ENCODE measurements at regions not wholly inside any gene's neighbourhood (a gene's known extent, or its start where the extent isn't known, plus 50 kb on each side); places are given as distances from the start of the nearest gene placed in this dataset.
A peak's percentile ranks its signal among the peaks of the same experiment; 100 is the strongest.

DNA sequence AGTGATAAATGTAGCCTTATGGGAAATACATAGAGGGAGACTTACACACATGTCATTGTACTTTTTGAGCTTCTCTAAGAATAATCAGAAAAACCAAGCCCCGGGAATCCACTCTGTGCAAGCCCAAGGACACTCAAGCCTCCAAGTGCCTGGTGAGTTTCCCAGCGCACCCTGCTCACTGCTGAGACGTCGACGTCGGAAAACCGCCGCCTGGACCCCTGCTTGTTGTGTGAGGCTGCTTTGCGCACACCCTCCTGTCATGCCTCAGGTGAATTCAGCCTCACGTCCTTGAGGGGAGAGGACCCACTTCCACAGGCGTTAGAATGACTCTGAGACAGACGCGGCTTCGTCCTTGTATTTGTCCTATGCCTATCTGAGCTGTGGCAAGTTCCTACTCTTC, 368.4 kb upstream of the AKR1E2 start:
- intact Hi-C loops (cut with micrococcal nuclease), result no loop called here
- Mint-ChIP-seq H3K36me3 (no peaks in the 10 kb centered on the region), H3K27ac (no peak overlapping the region), H3K4me3 (no peak overlapping the region), H3K9me3 (peaks cover 0 to 3% (median 0%) of the 10 kb centered on the region in 11 donors), H3K4me1 (peaks cover 0 to 2% (median 0%) of the 10 kb centered on the region in 7 donors), H3K27me3 (peaks cover 4 to 26% (median 11%) of the 10 kb centered on the region in 5 donors)
- ChIA-PET POLR2A (no interaction called here), CTCF (no interaction called here)
- Histone ChIP-seq H3K9me3 (ENCODE audit: control insufficient read depth in 2 of 3, low read length in 3 of 3) (no peaks in the 10 kb centered on the region), H3K36me3 (ENCODE audit: control insufficient read depth in 2 of 3, insufficient read depth in 3 of 3, low read length in 3 of 3) (no peaks in the 10 kb centered on the region), H3K4me3 (ENCODE audit: low read length) (no peak overlapping the region), H3K27ac (ENCODE audit: low read depth, low read length) (no peak overlapping the region), H3K4me1 (ENCODE audit: control insufficient read depth in 2 of 2, insufficient read depth in 2 of 2, low read length in 2 of 2) (no peaks in the 10 kb centered on the region), H3K27me3 (ENCODE audit: control insufficient read depth in 2 of 2, insufficient read depth in 2 of 2, low read length in 2 of 2) (no peaks in the 10 kb centered on the region)
- DNase-seq (no peak), ATAC-seq (no peak)

DNA sequence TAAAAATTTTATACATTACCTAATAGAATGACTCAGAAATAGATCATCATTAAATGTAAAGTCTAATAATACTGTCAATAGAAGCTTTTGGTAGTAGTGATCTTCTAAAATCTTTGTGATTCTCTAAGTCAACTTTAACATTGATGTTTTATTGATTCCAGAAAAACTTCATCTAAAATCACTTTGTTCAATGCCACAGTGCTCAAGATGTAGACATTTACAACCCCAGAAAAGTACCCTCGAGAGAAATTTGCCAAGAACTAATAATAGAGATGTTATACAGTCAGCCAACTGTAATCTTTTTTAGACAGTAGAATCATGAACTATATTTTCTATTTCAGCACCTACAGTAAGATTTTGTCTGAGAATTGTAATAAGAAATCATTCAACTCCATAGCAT, 369.2 kb upstream of the AKR1E2 start:
- DNase-seq (no peak), ATAC-seq (no peak)
- Histone ChIP-seq H3K4me1 (ENCODE audit: control insufficient read depth in 2 of 2, insufficient read depth in 2 of 2, low read length in 2 of 2) (no peaks in the 10 kb centered on the region), H3K27ac (ENCODE audit: low read depth, low read length) (no peak overlapping the region), H3K27me3 (ENCODE audit: control insufficient read depth in 2 of 2, insufficient read depth in 2 of 2, low read length in 2 of 2) (no peaks in the 10 kb centered on the region), H3K36me3 (ENCODE audit: control insufficient read depth in 2 of 3, insufficient read depth in 3 of 3, low read length in 3 of 3) (no peaks in the 10 kb centered on the region), H3K9me3 (ENCODE audit: control insufficient read depth in 2 of 3, low read length in 3 of 3) (no peaks in the 10 kb centered on the region), H3K4me3 (ENCODE audit: low read length) (no peak overlapping the region)
- Mint-ChIP-seq H3K9me3 (peaks cover 0 to 2% (median 0%) of the 10 kb centered on the region in 11 donors), H3K27me3 (peaks cover 4 to 26% (median 17%) of the 10 kb centered on the region in 5 donors), H3K4me3 (no peak overlapping the region), H3K36me3 (no peaks in the 10 kb centered on the region), H3K4me1 (peaks cover 0 to 3% (median 0%) of the 10 kb centered on the region in 7 donors), H3K27ac (no peak overlapping the region)
- ChIA-PET POLR2A (no interaction called here), CTCF (no interaction called here)
- intact Hi-C loops (cut with micrococcal nuclease), result no loop called here

DNA sequence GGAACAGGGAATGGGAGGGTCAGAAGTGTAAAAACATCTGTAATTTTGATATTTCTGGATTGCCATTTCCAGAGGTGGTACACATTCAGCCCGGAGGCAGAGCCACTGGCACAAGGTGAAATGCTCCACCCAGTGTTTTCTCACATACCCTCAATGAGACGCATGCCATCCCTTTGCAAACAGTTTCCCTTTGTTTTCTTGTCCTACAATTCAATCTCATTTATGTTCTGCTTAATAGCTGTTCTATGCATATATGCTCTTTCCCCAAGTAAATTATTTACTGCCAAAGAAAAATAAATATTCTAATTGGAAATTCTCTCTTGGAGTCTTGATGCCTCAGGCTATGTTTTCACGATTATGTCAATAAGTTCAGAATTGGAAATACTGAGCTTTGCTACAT, 369.7 kb upstream of the AKR1E2 start:
- DNase-seq (no peak), ATAC-seq (no peak)
- Mint-ChIP-seq H3K4me1 (peaks cover 0 to 8% (median under 1%) of the 10 kb centered on the region in 7 donors), H3K4me3 (no peak overlapping the region), H3K27ac (peak overlapping the region in 1 of 9 donors; percentile 1), H3K36me3 (no peaks in the 10 kb centered on the region), H3K9me3 (peaks cover 0 to 2% (median 0%) of the 10 kb centered on the region in 11 donors), H3K27me3 (peaks cover 4 to 26% (median 19%) of the 10 kb centered on the region in 5 donors)
- Histone ChIP-seq H3K4me1 (ENCODE audit: control insufficient read depth in 2 of 2, insufficient read depth in 2 of 2, low read length in 2 of 2) (no peaks in the 10 kb centered on the region), H3K27ac (ENCODE audit: low read depth, low read length) (no peak overlapping the region), H3K27me3 (ENCODE audit: control insufficient read depth in 2 of 2, insufficient read depth in 2 of 2, low read length in 2 of 2) (no peaks in the 10 kb centered on the region), H3K36me3 (ENCODE audit: control insufficient read depth in 2 of 3, insufficient read depth in 3 of 3, low read length in 3 of 3) (no peaks in the 10 kb centered on the region), H3K9me3 (ENCODE audit: control insufficient read depth in 2 of 3, low read length in 3 of 3) (no peaks in the 10 kb centered on the region), H3K4me3 (ENCODE audit: low read length) (no peak overlapping the region)
- CTCF ChIA-PET, result no interaction called here
- POLR2A ChIA-PET, result no interaction called here
- intact Hi-C loops (cut with micrococcal nuclease), result no loop called here

DNA sequence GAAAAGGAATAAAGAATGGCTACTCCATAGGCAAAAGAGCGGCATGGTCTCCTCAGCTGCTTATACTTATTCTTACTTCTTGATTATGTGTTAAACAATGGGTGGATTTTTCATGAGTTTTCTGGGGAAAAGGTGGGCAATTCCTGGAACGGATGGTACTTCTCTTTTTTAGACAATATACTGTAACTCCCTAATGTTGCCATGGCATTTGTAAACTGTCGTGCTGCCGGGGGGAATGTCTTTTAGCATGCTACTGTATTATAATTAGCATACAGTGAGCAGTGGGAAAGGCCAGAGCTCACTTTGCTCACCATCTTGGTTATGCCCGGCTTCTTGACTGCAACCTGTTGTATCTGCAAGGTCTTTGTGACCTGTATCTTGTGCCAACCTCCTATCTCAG, 372.1 kb upstream of the AKR1E2 start:
- ChIA-PET POLR2A (no interaction called here), CTCF (no interaction called here)
- Histone ChIP-seq H3K9me3 (ENCODE audit: control insufficient read depth in 2 of 3, low read length in 3 of 3) (no peaks in the 10 kb centered on the region), H3K27ac (ENCODE audit: low read depth, low read length) (no peak overlapping the region), H3K36me3 (ENCODE audit: control insufficient read depth in 2 of 3, insufficient read depth in 3 of 3, low read length in 3 of 3) (no peaks in the 10 kb centered on the region), H3K4me1 (ENCODE audit: control insufficient read depth in 2 of 2, insufficient read depth in 2 of 2, low read length in 2 of 2) (no peaks in the 10 kb centered on the region), H3K4me3 (ENCODE audit: low read length) (no peak overlapping the region), H3K27me3 (ENCODE audit: control insufficient read depth in 2 of 2, insufficient read depth in 2 of 2, low read length in 2 of 2) (no peaks in the 10 kb centered on the region)
- H3K27ac Mint-ChIP-seq, result no peak overlapping the region
- intact Hi-C loops (cut with micrococcal nuclease), result no loop called here
- ATAC-seq, result no peak
- H3K27me3 Mint-ChIP-seq, result peaks cover 4 to 24% (median 13%) of the 10 kb centered on the region in 5 donors
- H3K9me3 Mint-ChIP-seq, result peaks cover 0 to 2% (median 0%) of the 10 kb centered on the region in 11 donors
- no peaks in the 10 kb centered on the region for H3K36me3 Mint-ChIP-seq
- H3K4me1 Mint-ChIP-seq, result peaks cover 0 to 11% (median 9%) of the 10 kb centered on the region in 7 donors
- no peak overlapping the region for H3K4me3 Mint-ChIP-seq
- DNase-seq, result no peak

DNA sequence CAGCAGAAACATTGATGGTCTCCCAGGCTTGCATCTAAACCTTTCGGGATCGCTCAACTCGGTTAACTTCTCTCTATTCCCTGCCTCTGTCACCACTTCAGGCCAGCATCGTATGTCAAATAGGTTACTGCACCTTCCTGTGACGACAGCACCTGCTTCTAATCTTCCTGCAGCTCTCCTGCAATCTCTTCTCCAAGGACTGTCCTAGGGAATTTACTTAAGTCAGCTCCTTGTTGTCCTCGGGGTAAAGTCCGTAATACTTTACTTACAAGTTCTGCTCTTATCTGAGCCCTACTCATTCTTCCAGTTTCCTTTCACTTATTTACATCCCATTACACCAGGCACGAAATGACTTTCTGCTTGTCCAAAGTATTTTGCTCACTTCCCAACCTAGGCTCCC, 372.7 kb upstream of the AKR1E2 start:
- Histone ChIP-seq H3K9me3 (ENCODE audit: control insufficient read depth in 2 of 3, low read length in 3 of 3) (no peaks in the 10 kb centered on the region), H3K27me3 (ENCODE audit: control insufficient read depth in 2 of 2, insufficient read depth in 2 of 2, low read length in 2 of 2) (no peaks in the 10 kb centered on the region), H3K4me3 (ENCODE audit: low read length) (no peak overlapping the region), H3K36me3 (ENCODE audit: control insufficient read depth in 2 of 3, insufficient read depth in 3 of 3, low read length in 3 of 3) (no peaks in the 10 kb centered on the region), H3K27ac (ENCODE audit: low read depth, low read length) (no peak overlapping the region), H3K4me1 (ENCODE audit: control insufficient read depth in 2 of 2, insufficient read depth in 2 of 2, low read length in 2 of 2) (no peaks in the 10 kb centered on the region)
- Mint-ChIP-seq H3K27me3 (peaks cover 4 to 22% (median 10%) of the 10 kb centered on the region in 5 donors), H3K4me1 (peaks cover 0 to 11% (median 9%) of the 10 kb centered on the region in 7 donors), H3K27ac (no peak overlapping the region), H3K9me3 (peaks cover 0 to 2% (median 0%) of the 10 kb centered on the region in 11 donors), H3K4me3 (no peak overlapping the region), H3K36me3 (no peaks in the 10 kb centered on the region)
- ATAC-seq (no peak), DNase-seq (no peak)
- ChIA-PET CTCF (no interaction called here), POLR2A (no interaction called here)
- intact Hi-C loops (cut with micrococcal nuclease), result no loop called here

DNA sequence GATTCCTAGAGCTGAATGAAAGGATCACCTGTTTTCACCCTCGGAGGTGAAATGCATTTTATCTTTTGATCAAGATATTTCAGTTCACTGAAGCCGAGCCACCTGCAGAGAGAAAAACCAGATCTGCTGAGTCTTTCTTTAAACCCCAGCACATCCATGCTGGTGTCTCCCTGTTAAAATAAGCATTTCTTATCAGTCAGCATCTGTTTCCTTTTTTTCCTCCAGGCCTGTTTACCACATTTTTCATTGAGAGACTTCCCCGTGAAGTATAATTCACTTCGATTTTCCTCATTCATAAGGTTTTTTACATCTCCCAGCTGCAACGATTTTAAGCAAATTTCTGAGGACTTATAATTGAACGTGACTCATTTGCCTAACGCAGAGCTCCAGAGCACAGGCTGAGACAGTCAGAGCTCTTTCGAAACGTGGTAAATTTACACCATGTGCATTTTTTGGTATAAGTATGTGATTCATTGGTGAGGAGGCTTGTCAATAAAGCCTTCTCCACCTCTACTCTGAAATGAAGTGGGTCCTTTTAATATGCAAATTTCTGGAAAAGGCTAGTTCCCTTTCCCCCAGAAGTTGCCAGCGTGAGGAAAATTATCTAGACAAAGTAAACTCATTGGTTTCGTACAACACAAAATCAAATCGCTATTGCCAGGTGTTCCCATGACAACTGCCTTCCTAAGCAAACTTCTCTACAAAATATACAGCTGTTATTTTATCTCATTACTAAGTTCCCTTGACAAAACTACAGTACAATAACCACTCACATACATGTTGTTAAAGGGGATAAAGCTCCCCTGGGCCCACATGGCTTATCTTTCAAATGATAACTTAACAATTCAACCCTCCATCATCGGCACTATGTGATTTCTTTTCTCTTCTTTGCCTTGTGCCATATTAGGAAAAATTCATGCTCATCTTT, 374.8 kb upstream of the AKR1E2 start:
- H3K27me3 ChIP-seq (ENCODE audit: control insufficient read depth in 2 of 2, insufficient read depth in 2 of 2, low read length in 2 of 2), result no peaks in the 10 kb centered on the region
- CTCF ChIA-PET, result no interaction called here
- ATAC-seq, result no peak
- intact Hi-C loops (cut with micrococcal nuclease), result no loop called here
- POLR2A ChIA-PET, result no interaction called here
- peaks cover 6 to 22% (median 10%) of the 10 kb centered on the region in 5 donors for H3K27me3 Mint-ChIP-seq
- H3K36me3 ChIP-seq (ENCODE audit: control insufficient read depth in 2 of 3, insufficient read depth in 3 of 3, low read length in 3 of 3), result no peaks in the 10 kb centered on the region
- no peak for DNase-seq
- H3K4me3 Mint-ChIP-seq, result peak overlapping the region in 4 of 10 donors; percentile 0 to 18 (median 10)
- H3K36me3 Mint-ChIP-seq, result no peaks in the 10 kb centered on the region
- no peaks in the 10 kb centered on the region for H3K4me1 ChIP-seq (ENCODE audit: control insufficient read depth in 2 of 2, insufficient read depth in 2 of 2, low read length in 2 of 2)
- peaks cover 0 to 11% (median 9%) of the 10 kb centered on the region in 7 donors for H3K4me1 Mint-ChIP-seq
- H3K9me3 ChIP-seq (ENCODE audit: control insufficient read depth in 2 of 3, low read length in 3 of 3), result no peaks in the 10 kb centered on the region
- no peak overlapping the region for H3K27ac Mint-ChIP-seq
- H3K27ac ChIP-seq (ENCODE audit: low read depth, low read length), result no peak overlapping the region
- no peak overlapping the region for H3K4me3 ChIP-seq (ENCODE audit: low read length)
- H3K9me3 Mint-ChIP-seq, result peaks cover 0 to 2% (median 0%) of the 10 kb centered on the region in 11 donors

DNA sequence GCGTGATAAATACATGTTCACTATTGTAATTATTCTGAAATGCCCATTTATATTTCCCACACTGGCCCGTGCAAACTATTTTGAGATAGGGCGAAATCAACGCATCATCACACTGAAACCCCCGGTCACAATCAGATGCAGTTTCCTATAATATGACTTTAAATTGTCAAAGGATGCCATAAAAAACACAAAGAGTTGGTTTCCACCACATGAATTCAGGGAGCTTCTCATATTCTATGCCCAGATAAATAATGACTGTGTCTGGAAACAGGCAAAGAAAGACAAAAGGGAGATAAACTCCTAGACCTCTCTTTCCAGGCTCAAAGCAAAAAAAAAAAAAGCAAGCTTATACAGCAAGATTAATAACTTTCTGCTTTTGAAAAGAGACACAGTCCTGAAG, 375.8 kb upstream of the AKR1E2 start:
- H3K9me3 ChIP-seq (ENCODE audit: control insufficient read depth in 2 of 3, low read length in 3 of 3), result no peaks in the 10 kb centered on the region
- no peak for ATAC-seq
- no peak for DNase-seq
- CTCF ChIA-PET, result no interaction called here
- no peak overlapping the region for H3K4me3 Mint-ChIP-seq
- POLR2A ChIA-PET, result no interaction called here
- peaks cover 0 to 11% (median 9%) of the 10 kb centered on the region in 7 donors for H3K4me1 Mint-ChIP-seq
- H3K36me3 ChIP-seq (ENCODE audit: control insufficient read depth in 2 of 3, insufficient read depth in 3 of 3, low read length in 3 of 3), result no peaks in the 10 kb centered on the region
- H3K4me3 ChIP-seq (ENCODE audit: low read length), result no peak overlapping the region
- H3K27ac Mint-ChIP-seq, result no peak overlapping the region
- no peaks in the 10 kb centered on the region for H3K36me3 Mint-ChIP-seq
- no peak overlapping the region for H3K27ac ChIP-seq (ENCODE audit: low read depth, low read length)
- intact Hi-C loops (cut with micrococcal nuclease), result no loop called here
- H3K27me3 ChIP-seq (ENCODE audit: control insufficient read depth in 2 of 2, insufficient read depth in 2 of 2, low read length in 2 of 2), result no peaks in the 10 kb centered on the region
- peaks cover 12 to 23% (median 19%) of the 10 kb centered on the region in 5 donors for H3K27me3 Mint-ChIP-seq
- H3K9me3 Mint-ChIP-seq, result peaks cover 0 to 7% (median 2%) of the 10 kb centered on the region in 11 donors
- H3K4me1 ChIP-seq (ENCODE audit: control insufficient read depth in 2 of 2, insufficient read depth in 2 of 2, low read length in 2 of 2), result no peaks in the 10 kb centered on the region

Measured in naive thymus-derived CD4-positive, alpha-beta T cell (primary cell).